CD4-positive, alpha-beta T cell (primary cell): ENCODE measurements at regions not wholly inside any gene's neighbourhood (a gene's known extent, or its start where the extent isn't known, plus 50 kb on each side); places are given as distances from the start of the nearest gene placed in this dataset.
"Not testable (repeated sequence)": the region's sequence is repeated elsewhere in the genome, so short reads cannot be mapped to it uniquely, and the experiment has no call there.

Experiments
- ATAC-seq: fragments of 200-7000 bp; cut with Tn5 transposase; one replicate; pipeline ENCODE4 v1.10.0; 2022; ENCODE audit warnings: mild to moderate bottlenecking; ENCODE audit not compliant: poor library complexity
- CTCF ChIA-PET: fragments of 350-600 bp; sonication (Branson Sonifier 250); formaldehyde crosslinking; loops from one replicate; lab custom pipeline; 2021; ENCODE audit warnings: antibody characterized with exemption, inconsistent platforms; lab: Charles Lee
- POLR2A ChIA-PET: fragments of 350-600 bp; sonication (Branson Sonifier 250); formaldehyde crosslinking; loops from one replicate; lab custom pipeline; 2021; ENCODE audit warnings: antibody characterized with exemption, inconsistent platforms; lab: Charles Lee
- DNase-seq, 14 experiments: peaks; one replicate each; pipeline ENCODE4 v3.0.0-alpha.2; 2013 to 2020; ENCODE audit warnings: mixed read lengths in 2 of 14
- H3K27ac ChIP-seq, 2 donors: one replicate each; pipeline versions ENCODE4 v1.5.1 to v1.7.0; 2013; ENCODE audit warnings: low read length in 2 of 2, low read depth in 1 of 2, mild to moderate bottlenecking in 1 of 2
- H3K27me3 ChIP-seq, 2 experiments: 1 replicate in 1 of 2; 2 replicates in 1 of 2; pipeline versions ENCODE4 v1.6.1 to v1.7.0; 2013; ENCODE audit warnings: low read length in 2 of 2, control low read depth in 1 of 2, mild to moderate bottlenecking in 1 of 2, moderate library complexity in 1 of 2; ENCODE audit not compliant: insufficient read depth in 2 of 2, control insufficient read depth in 1 of 2
- H3K36me3 ChIP-seq: one replicate; pipeline ENCODE4 v1.6.1; 2013; ENCODE audit warnings: low read length, control low read depth; ENCODE audit not compliant: insufficient read depth
- H3K4me1 ChIP-seq: one replicate; pipeline ENCODE4 v1.6.1; 2013; ENCODE audit warnings: low read length, control low read depth; ENCODE audit not compliant: insufficient read depth
- H3K4me3 ChIP-seq: one replicate; pipeline ENCODE4 v1.5.1; 2013; ENCODE audit warnings: mild to moderate bottlenecking, low read length, moderate library complexity
- H3K9me3 ChIP-seq, 2 experiments: 1 replicate in 1 of 2; 2 replicates in 1 of 2; pipeline versions ENCODE4 v1.6.1 to v1.7.0; 2013; ENCODE audit warnings: low read length in 2 of 2, mild to moderate bottlenecking in 2 of 2, control low read depth in 1 of 2, moderate library complexity in 1 of 2; ENCODE audit not compliant: control insufficient read depth in 1 of 2, insufficient read depth in 1 of 2
- H3K27ac Mint-ChIP-seq: one replicate; pipeline ENCODE4 v1.8.0; 2020; ENCODE audit warnings: mixed read lengths
- H3K27me3 Mint-ChIP-seq: one replicate; pipeline ENCODE4 v1.8.0; 2021; ENCODE audit warnings: mixed read lengths
- H3K36me3 Mint-ChIP-seq: one replicate; pipeline ENCODE4 v1.8.0; 2021; ENCODE audit warnings: low read depth, mixed read lengths
- H3K4me1 Mint-ChIP-seq: one replicate; pipeline ENCODE4 v1.8.0; 2021; ENCODE audit warnings: low read depth, mixed read lengths
- H3K4me3 Mint-ChIP-seq: one replicate; pipeline ENCODE4 v1.8.0; 2020; ENCODE audit warnings: mild to moderate bottlenecking, mixed read lengths
- H3K9me3 Mint-ChIP-seq: one replicate; pipeline ENCODE4 v1.8.0; 2020; ENCODE audit warnings: mixed read lengths
- intact Hi-C, 2 experiments: fragments of 100-400 bp; cut with DNase I in 1 of 2; cut with micrococcal nuclease in 1 of 2; formaldehyde crosslinking; loops; one replicate each; pipeline versions ENCODE4 v1.15.1 to v1.9.0; 2023 to 2025; cut with DNase I, micrococcal nuclease
- TF ChIP-seq, protein P1 (sequence below): fragments of 200-600 bp; IDR thresholded peaks from one replicate; pipeline ENCODE4 v1.8.0; 2022; ENCODE audit warnings: antibody characterized with exemption, mild to moderate bottlenecking

DNA sequence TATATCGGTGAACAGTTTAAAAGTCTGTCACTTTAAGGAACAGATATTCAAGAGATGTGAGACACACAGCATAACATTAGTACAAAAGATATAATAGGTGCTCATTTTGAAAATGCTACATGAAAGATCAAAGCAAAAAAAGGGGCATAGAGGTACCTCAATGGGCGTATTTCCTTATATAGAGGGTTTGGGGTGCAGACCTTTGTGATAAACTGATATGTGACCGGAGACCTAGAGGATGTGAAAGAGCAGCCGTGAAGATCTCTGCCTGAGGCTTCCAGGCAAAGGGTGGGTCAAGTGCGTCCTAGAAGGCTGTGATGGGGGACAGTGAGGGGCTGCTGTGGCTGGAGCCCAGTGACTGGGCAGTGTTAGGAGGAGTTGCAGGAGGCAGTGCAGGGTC, 551.4 kb downstream of the ETS1 start:
- H3K36me3 ChIP-seq = no peaks in the 10 kb centered on the region
- TF ChIP-seq, protein P1, sequence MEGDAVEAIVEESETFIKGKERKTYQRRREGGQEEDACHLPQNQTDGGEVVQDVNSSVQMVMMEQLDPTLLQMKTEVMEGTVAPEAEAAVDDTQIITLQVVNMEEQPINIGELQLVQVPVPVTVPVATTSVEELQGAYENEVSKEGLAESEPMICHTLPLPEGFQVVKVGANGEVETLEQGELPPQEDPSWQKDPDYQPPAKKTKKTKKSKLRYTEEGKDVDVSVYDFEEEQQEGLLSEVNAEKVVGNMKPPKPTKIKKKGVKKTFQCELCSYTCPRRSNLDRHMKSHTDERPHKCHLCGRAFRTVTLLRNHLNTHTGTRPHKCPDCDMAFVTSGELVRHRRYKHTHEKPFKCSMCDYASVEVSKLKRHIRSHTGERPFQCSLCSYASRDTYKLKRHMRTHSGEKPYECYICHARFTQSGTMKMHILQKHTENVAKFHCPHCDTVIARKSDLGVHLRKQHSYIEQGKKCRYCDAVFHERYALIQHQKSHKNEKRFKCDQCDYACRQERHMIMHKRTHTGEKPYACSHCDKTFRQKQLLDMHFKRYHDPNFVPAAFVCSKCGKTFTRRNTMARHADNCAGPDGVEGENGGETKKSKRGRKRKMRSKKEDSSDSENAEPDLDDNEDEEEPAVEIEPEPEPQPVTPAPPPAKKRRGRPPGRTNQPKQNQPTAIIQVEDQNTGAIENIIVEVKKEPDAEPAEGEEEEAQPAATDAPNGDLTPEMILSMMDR = no peak
- CTCF ChIA-PET = no interaction called here
- H3K9me3 ChIP-seq = no peaks in the 10 kb centered on the region
- H3K4me3 ChIP-seq = peak overlapping the region; percentile 47
- H3K9me3 Mint-ChIP-seq = no peaks in the 10 kb centered on the region
- no peaks in the 10 kb centered on the region for H3K36me3 Mint-ChIP-seq
- H3K4me1 ChIP-seq = peaks cover 61% of the 10 kb centered on the region
- no peak overlapping the region for H3K27ac Mint-ChIP-seq
- POLR2A ChIA-PET = no interaction called here
- no peak for DNase-seq
- peaks cover 42% of the 10 kb centered on the region for H3K4me1 Mint-ChIP-seq
- H3K4me3 Mint-ChIP-seq = no peak overlapping the region
- peak overlapping the region in 1 of 2 donors; percentile 39 for H3K27ac ChIP-seq
- H3K27me3 ChIP-seq = no peaks in the 10 kb centered on the region
- intact Hi-C loops = loop anchor here (5.0 to 10.0 kb wide), 7 partner anchors 51 to 741 kb away; no protein-coding TSS in a partner anchor
- no peak for ATAC-seq
- no peaks in the 10 kb centered on the region for H3K27me3 Mint-ChIP-seq

DNA sequence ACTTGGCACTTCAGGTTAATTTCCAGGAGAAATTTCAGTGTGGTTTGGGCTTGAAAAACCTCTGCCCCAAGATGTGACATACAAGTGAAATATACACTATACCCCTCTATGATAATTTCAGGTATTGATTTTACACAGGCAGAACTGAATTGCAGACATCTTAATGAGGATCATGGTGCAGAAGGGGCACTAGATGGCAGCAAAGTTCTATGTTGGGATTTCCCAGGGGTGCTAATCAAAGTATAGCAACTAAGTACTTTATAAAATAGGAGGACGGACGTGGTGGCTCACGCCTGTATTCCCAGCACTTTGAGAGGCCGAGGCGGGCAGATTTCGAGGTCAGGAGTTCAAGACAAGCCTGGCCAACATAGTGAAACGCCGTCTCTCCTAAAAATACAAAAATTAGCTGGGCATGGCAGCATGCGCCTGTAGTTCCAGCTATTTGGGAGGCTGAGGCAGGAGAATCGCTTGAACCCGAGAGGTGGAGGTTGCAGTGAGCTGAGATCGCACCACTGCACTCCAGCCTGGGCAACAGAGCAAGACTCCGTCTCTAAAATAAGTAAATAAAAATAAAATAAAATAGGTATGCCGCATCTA, 555.7 kb downstream of the ETS1 start:
- not testable (repeated sequence) for H3K4me3 Mint-ChIP-seq, H3K27ac Mint-ChIP-seq, H3K36me3 ChIP-seq, H3K27me3 Mint-ChIP-seq, H3K9me3 ChIP-seq, H3K4me3 ChIP-seq, H3K9me3 Mint-ChIP-seq, H3K36me3 Mint-ChIP-seq, H3K27me3 ChIP-seq, H3K27ac ChIP-seq
- ChIA-PET CTCF (interaction anchor here (0.7 to 2.2 kb wide), 6 partner anchors 8 to 800 kb away, joined by 3 to 7 read pairs (median 4); no protein-coding TSS in a partner anchor), POLR2A (interaction anchor here (0.9 to 1.1 kb wide), 2 partner anchors 54 to 126 kb away, joined by 3 to 5 read pairs; no protein-coding TSS in a partner anchor)
- peaks cover 23% of the 10 kb centered on the region for H3K4me1 ChIP-seq
- TF ChIP-seq, protein P1 = peak; percentile 96
- DNase-seq (peak; percentile 47 to 90 (median 56)), ATAC-seq (peak; percentile 94)
- intact Hi-C loops = loop anchor here (1.0 to 10.0 kb wide), 15 partner anchors 36 to 926 kb away; no protein-coding TSS in a partner anchor
- peaks cover 14% of the 10 kb centered on the region for H3K4me1 Mint-ChIP-seq

DNA sequence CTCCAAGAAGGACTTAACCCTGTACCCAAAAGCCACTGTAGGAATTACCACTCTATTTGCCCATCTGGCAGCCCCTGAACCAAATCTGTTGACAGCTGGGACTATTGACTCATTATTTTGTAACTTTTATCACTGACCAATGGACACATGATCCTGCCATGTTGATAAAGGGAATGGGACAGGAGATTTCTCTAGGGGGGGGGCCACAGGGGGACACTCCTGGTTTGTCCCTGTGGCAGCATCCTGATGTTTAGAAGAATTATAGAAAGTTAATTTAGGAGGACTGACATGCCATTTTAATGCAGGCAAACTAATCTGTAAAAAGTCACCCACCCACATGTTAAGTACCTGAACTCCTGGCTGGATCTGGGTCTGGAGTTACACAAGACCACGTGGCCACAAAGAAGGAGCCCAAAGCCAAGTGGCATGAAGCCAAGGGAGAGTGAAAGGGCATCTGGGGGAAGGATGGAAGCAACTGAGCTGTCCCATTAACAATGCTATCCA, 558.1 kb downstream of the ETS1 start:
- ChIA-PET CTCF (interaction anchor here (0.8 to 2.6 kb wide), 2 partner anchors 128 to 143 kb away, joined by 3 to 9 read pairs; no protein-coding TSS in a partner anchor), POLR2A (no interaction called here)
- TF ChIP-seq, protein P1 = no peak
- intact Hi-C loops = no loop called here
- Histone ChIP-seq H3K36me3 (no peaks in the 10 kb centered on the region), H3K4me3 (no peak overlapping the region), H3K27me3 (peaks cover 0 to 3% of the 10 kb centered on the region in 2 experiments), H3K27ac (no peak overlapping the region), H3K4me1 (peaks cover 8% of the 10 kb centered on the region), H3K9me3 (no peaks in the 10 kb centered on the region)
- Mint-ChIP-seq H3K27ac (no peak overlapping the region), H3K36me3 (no peaks in the 10 kb centered on the region), H3K9me3 (no peaks in the 10 kb centered on the region), H3K27me3 (peaks cover 3% of the 10 kb centered on the region), H3K4me1 (peaks cover 14% of the 10 kb centered on the region), H3K4me3 (no peak overlapping the region)
- DNase-seq = no peak
- ATAC-seq = no peak
